Upper lobe of left lung (tissue), 6 donors: ENCODE measurements at regions not wholly inside any gene's neighbourhood (a gene's known extent, or its start where the extent isn't known, plus 50 kb on each side); places are given as distances from the start of the nearest gene placed in this dataset.

ENCODE experiments used
- ATAC-seq, 2 donors: fragments of 200-7000 bp; cut with Tn5 transposase; one replicate each; pipeline ENCODE4 v1.9.1; 2022; ENCODE audit warnings: mild to moderate bottlenecking in 2 of 2, moderate library complexity in 2 of 2; ENCODE audit not compliant: low FRiP score in 2 of 2
- DNase-seq, 2 donors: peaks; one replicate each; pipeline ENCODE4 v3.0.0-alpha.2; 2019 to 2020
- H3K27ac ChIP-seq, 4 donors: fragments of 200-600 bp; sonication (generic); one replicate each; pipeline ENCODE4 v1.5.1; 2016 to 2019
- H3K27me3 ChIP-seq, 4 donors: fragments of 200-600 bp; sonication (generic); one replicate each; pipeline ENCODE4 v1.5.1; 2017 to 2019
- H3K36me3 ChIP-seq, 4 donors: fragments of 200-600 bp; sonication (generic); one replicate each; pipeline ENCODE4 v1.5.1; 2016 to 2019
- H3K4me1 ChIP-seq, 4 donors: fragments of 200-600 bp; sonication (generic); one replicate each; pipeline ENCODE4 v1.5.1; 2018 to 2019
- H3K4me3 ChIP-seq, 4 donors: fragments of 200-600 bp; sonication (generic); one replicate each; pipeline ENCODE4 v1.5.1; 2017 to 2019; ENCODE audit warnings: mild to moderate bottlenecking in 2 of 4, moderate library complexity in 1 of 4
- H3K9me3 ChIP-seq, 4 donors: fragments of 200-600 bp; sonication (generic); one replicate each; pipeline ENCODE4 v1.5.1; 2018 to 2019
- CTCF ChIP-seq, 6 experiments: fragments of 450-650 bp in 4 of 6; fragments of 200-600 bp in 2 of 6; sonication (generic) in 2 of 6; IDR thresholded peaks; one replicate each; pipeline ENCODE4 v1.5.1; 2016 to 2019; ENCODE audit warnings: antibody characterized with exemption in 6 of 6
- EP300 ChIP-seq, 4 donors: sonication (generic); formaldehyde crosslinking; IDR thresholded peaks; one replicate each; pipeline ENCODE4 v1.5.1; 2017; ENCODE audit warnings: antibody characterized with exemption in 4 of 4, control low read depth in 2 of 4
- POLR2A ChIP-seq, 4 donors: fragments of 450-650 bp; IDR thresholded peaks; one replicate each; pipeline ENCODE4 v1.5.1; 2016 to 2017; ENCODE audit warnings: antibody characterized with exemption in 4 of 4, mild to moderate bottlenecking in 2 of 4
- POLR2AphosphoS5 ChIP-seq, 2 donors: sonication (generic); formaldehyde crosslinking; IDR thresholded peaks; one replicate each; pipeline ENCODE4 v1.5.1; 2017; ENCODE audit warnings: antibody characterized with exemption in 2 of 2
- WGBS, 2 donors: methylation state at CpG; one replicate each; pipeline ENCODE4 v1.1.5; 2017 to 2018; 5-methylcytosine and 5-hydroxymethylcytosine counted together
- donor health status: DM: no; HTN: no; CAD: no; lungs with moderate emphysema.
- donor health status: DM: no; HTN: yes; CAD: no; lungs with severe emphysema.

GRCh38 chr13:34143637-34144036, 325.7 kb downstream of the RFC3 start:
- Histone ChIP-seq H3K27ac (no peak overlapping the region), H3K36me3 (no peaks in the 10 kb centered on the region), H3K4me3 (no peak overlapping the region), H3K9me3 (no peaks in the 10 kb centered on the region), H3K27me3 (no peaks in the 10 kb centered on the region), H3K4me1 (no peaks in the 10 kb centered on the region)
- no peak for TF ChIP-seq POLR2A (IDR thresholded peaks at IDR 0.05)
- no peak for TF ChIP-seq EP300 (IDR thresholded peaks at IDR 0.05)
- TF ChIP-seq CTCF (IDR thresholded peaks at IDR 0.05): no peak
- TF ChIP-seq POLR2AphosphoS5 (IDR thresholded peaks at IDR 0.05): no peak
- ATAC-seq (no peak), DNase-seq (no peak)
- 90 to 100% methylated on average over 1 of the region's 1 CpG for WGBS, 2 donors

- DNase-seq: no peak
- WGBS, 2 donors: 86 to 89% methylated on average over 3 of the region's 3 CpGs
- H3K36me3 ChIP-seq: no peaks in the 10 kb centered on the region
- no peak overlapping the region for H3K4me3 ChIP-seq
- no peak overlapping the region for H3K27ac ChIP-seq
- no peaks in the 10 kb centered on the region for H3K4me1 ChIP-seq
- no peaks in the 10 kb centered on the region for H3K27me3 ChIP-seq
- ATAC-seq: no peak
- TF ChIP-seq POLR2AphosphoS5 (IDR thresholded peaks at IDR 0.05) (no peak), CTCF (IDR thresholded peaks at IDR 0.05) (no peak), POLR2A (IDR thresholded peaks at IDR 0.05) (no peak), EP300 (IDR thresholded peaks at IDR 0.05) (no peak)
- H3K9me3 ChIP-seq: no peaks in the 10 kb centered on the region
Measured at GRCh38 chr13:34144142-34144541, 326.2 kb downstream of the RFC3 start.

- Histone ChIP-seq H3K27ac (no peak overlapping the region), H3K36me3 (no peaks in the 10 kb centered on the region), H3K4me1 (no peaks in the 10 kb centered on the region), H3K4me3 (no peak overlapping the region), H3K9me3 (no peaks in the 10 kb centered on the region), H3K27me3 (no peaks in the 10 kb centered on the region)
- DNase-seq: no peak
- TF ChIP-seq POLR2AphosphoS5 (IDR thresholded peaks at IDR 0.05) (no peak), POLR2A (IDR thresholded peaks at IDR 0.05) (no peak), EP300 (IDR thresholded peaks at IDR 0.05) (no peak), CTCF (IDR thresholded peaks at IDR 0.05) (no peak)
- ATAC-seq: no peak
- WGBS, 2 donors: 37 to 54% methylated on average over 3 of the region's 3 CpGs
Measured at GRCh38 chr13:34145061-34145460, 327.1 kb downstream of the RFC3 start.

- no peak overlapping the region for H3K27ac ChIP-seq
- no peaks in the 10 kb centered on the region for H3K27me3 ChIP-seq
- DNase-seq (no peak), ATAC-seq (no peak)
- no peak overlapping the region for H3K4me3 ChIP-seq
- H3K4me1 ChIP-seq: no peaks in the 10 kb centered on the region
- H3K36me3 ChIP-seq: no peaks in the 10 kb centered on the region
- TF ChIP-seq POLR2AphosphoS5 (IDR thresholded peaks at IDR 0.05): no peak
- no peak for TF ChIP-seq POLR2A (IDR thresholded peaks at IDR 0.05)
- TF ChIP-seq EP300 (IDR thresholded peaks at IDR 0.05): no peak
- no peaks in the 10 kb centered on the region for H3K9me3 ChIP-seq
- WGBS, 2 donors: 85 to 91% methylated on average over 6 of the region's 6 CpGs
Measured at GRCh38 chr13:34148359-34148758, 330.4 kb downstream of the RFC3 start.

GRCh38 chr13:34151885-34152284, 333.9 kb downstream of the RFC3 start:
- no peak overlapping the region for H3K4me3 ChIP-seq
- no peak for TF ChIP-seq POLR2AphosphoS5 (IDR thresholded peaks at IDR 0.05)
- TF ChIP-seq POLR2A (IDR thresholded peaks at IDR 0.05): no peak
- TF ChIP-seq CTCF (IDR thresholded peaks at IDR 0.05): no peak
- TF ChIP-seq EP300 (IDR thresholded peaks at IDR 0.05): no peak
- 83 to 91% methylated on average over 1 of the region's 1 CpG for WGBS, 2 donors
- no peaks in the 10 kb centered on the region for H3K36me3 ChIP-seq
- ATAC-seq: no peak
- H3K4me1 ChIP-seq: peaks cover 0 to 3% (median 0%) of the 10 kb centered on the region in 4 donors
- no peak for DNase-seq
- no peaks in the 10 kb centered on the region for H3K27me3 ChIP-seq
- no peak overlapping the region for H3K27ac ChIP-seq
- no peaks in the 10 kb centered on the region for H3K9me3 ChIP-seq
